HepG2 (cell line): ENCODE measurements at regions not wholly inside any gene's neighbourhood (a gene's known extent, or its start where the extent isn't known, plus 50 kb on each side); places are given as distances from the start of the nearest gene placed in this dataset.

Experiments used
- AHR ChIP-seq: IDR thresholded peaks from 2 replicates; pipeline ENCODE4 v1.6.1; 2018; ENCODE audit warnings: missing genetic modification reagents, missing compliant biosample characterization
- ELF1 ChIP-seq: sonication (generic); formaldehyde crosslinking; IDR thresholded peaks from 2 replicates; pipeline ENCODE4 v1.4.0; 2020; ENCODE audit warnings: missing genetic modification reagents
- FOXJ3 ChIP-seq: sonication (generic); formaldehyde crosslinking; IDR thresholded peaks from 2 replicates; pipeline ENCODE4 v1.4.0; 2020; ENCODE audit warnings: missing genetic modification reagents, mild to moderate bottlenecking, borderline replicate concordance
- HDAC1 ChIP-seq: sonication (generic); formaldehyde crosslinking; IDR thresholded peaks from 2 replicates; pipeline ENCODE4 v1.5.1; 2020; ENCODE audit warnings: mild to moderate bottlenecking, missing genetic modification reagents
- IKZF5 ChIP-seq: IDR thresholded peaks from 2 replicates; pipeline ENCODE4 v1.6.1; 2018; ENCODE audit warnings: missing genetic modification reagents, mild to moderate bottlenecking, missing compliant biosample characterization
- KDM2A ChIP-seq: sonication (generic); formaldehyde crosslinking; IDR thresholded peaks from 2 replicates; pipeline ENCODE4 v1.4.0; 2020; ENCODE audit warnings: low read depth, missing genetic modification reagents, borderline replicate concordance
- KLF15 ChIP-seq: sonication (generic); formaldehyde crosslinking; IDR thresholded peaks from 2 replicates; pipeline ENCODE4 v1.8.1; 2023; ENCODE audit warnings: borderline replicate concordance, mild to moderate bottlenecking, inconsistent platforms, missing genetic modification reagents, mixed read lengths
- NCOA1 ChIP-seq: sonication (generic); formaldehyde crosslinking; IDR thresholded peaks from 2 replicates; pipeline ENCODE4 v1.9.0; 2021; ENCODE audit warnings: missing genetic modification reagents
- RAD21 ChIP-seq: fragments of 450-650 bp; formaldehyde crosslinking; IDR thresholded peaks from 2 replicates; pipeline ENCODE4 v1.5.0; 2020; ENCODE audit warnings: mild to moderate bottlenecking
- RFXANK ChIP-seq: IDR thresholded peaks from 2 replicates; pipeline ENCODE4 v1.6.1; 2016
- SRSF1 ChIP-seq: fragments of 200-400 bp; formaldehyde crosslinking; optimal IDR thresholded peaks from 2 replicates; pipeline ENCODE3; 2017; ENCODE audit warnings: mild to moderate bottlenecking, low read depth, low read length, moderate library complexity
- SRSF4 ChIP-seq: fragments of 200-400 bp; formaldehyde crosslinking; IDR thresholded peaks from one replicate; pipeline ENCODE4 v1.6.1; 2018; ENCODE audit warnings: mild to moderate bottlenecking, low read depth, low read length, moderate library complexity; ENCODE audit not compliant: poor library complexity, severe bottlenecking
- TAF15 ChIP-seq: fragments of 200-400 bp; formaldehyde crosslinking; IDR thresholded peaks from one replicate; pipeline ENCODE4 v1.6.1; 2018; ENCODE audit warnings: mild to moderate bottlenecking, low read depth, low read length; ENCODE audit not compliant: poor library complexity, severe bottlenecking
- TSC22D2 ChIP-seq: sonication (generic); formaldehyde crosslinking; IDR thresholded peaks from 2 replicates; pipeline ENCODE4 v1.5.1; 2020; ENCODE audit warnings: missing genetic modification reagents, mild to moderate bottlenecking, borderline replicate concordance
- ZBTB7B ChIP-seq: sonication (generic); formaldehyde crosslinking; IDR thresholded peaks from 2 replicates; pipeline ENCODE4 v1.4.0; 2020; ENCODE audit warnings: missing genetic modification reagents
- ZNF260 ChIP-seq: sonication (generic); formaldehyde crosslinking; IDR thresholded peaks from 2 replicates; pipeline ENCODE4 v1.4.0; 2020; ENCODE audit warnings: missing genetic modification reagents, low read depth, mild to moderate bottlenecking, borderline replicate concordance
- ZNF329 ChIP-seq: sonication (generic); formaldehyde crosslinking; IDR thresholded peaks from 2 replicates; pipeline ENCODE4 v1.9.0; 2021; ENCODE audit warnings: low read depth, mild to moderate bottlenecking, missing genetic modification reagents
- ZNF354B ChIP-seq: sonication (generic); formaldehyde crosslinking; IDR thresholded peaks from 2 replicates; pipeline ENCODE4 v1.8.0; 2022; ENCODE audit warnings: mild to moderate bottlenecking, missing genetic modification reagents
- ZNF567 ChIP-seq: sonication (generic); formaldehyde crosslinking; IDR thresholded peaks from 2 replicates; pipeline ENCODE4 v1.8.1; 2023; ENCODE audit warnings: mild to moderate bottlenecking, missing genetic modification reagents, borderline replicate concordance
- ZNF768 ChIP-seq: sonication (generic); formaldehyde crosslinking; IDR thresholded peaks from 2 replicates; pipeline ENCODE4 v1.4.0; 2020; ENCODE audit warnings: missing genetic modification reagents
- TF ChIP-seq, protein P1 (sequence below): fragments of 450-650 bp; IDR thresholded peaks from 2 replicates; pipeline ENCODE4 v1.6.1; 2017
- TF ChIP-seq, protein P2 (sequence below): IDR thresholded peaks from 2 replicates; pipeline ENCODE4 v1.6.1; 2012; ENCODE audit warnings: low read length, improper control_type of control experiment
- TF ChIP-seq, protein P3 (sequence below): sonication (generic); formaldehyde crosslinking; IDR thresholded peaks from 2 replicates; pipeline ENCODE4 v1.8.1; 2023; ENCODE audit warnings: mild to moderate bottlenecking, inconsistent platforms, moderate library complexity, missing genetic modification reagents, borderline replicate concordance

DNA sequence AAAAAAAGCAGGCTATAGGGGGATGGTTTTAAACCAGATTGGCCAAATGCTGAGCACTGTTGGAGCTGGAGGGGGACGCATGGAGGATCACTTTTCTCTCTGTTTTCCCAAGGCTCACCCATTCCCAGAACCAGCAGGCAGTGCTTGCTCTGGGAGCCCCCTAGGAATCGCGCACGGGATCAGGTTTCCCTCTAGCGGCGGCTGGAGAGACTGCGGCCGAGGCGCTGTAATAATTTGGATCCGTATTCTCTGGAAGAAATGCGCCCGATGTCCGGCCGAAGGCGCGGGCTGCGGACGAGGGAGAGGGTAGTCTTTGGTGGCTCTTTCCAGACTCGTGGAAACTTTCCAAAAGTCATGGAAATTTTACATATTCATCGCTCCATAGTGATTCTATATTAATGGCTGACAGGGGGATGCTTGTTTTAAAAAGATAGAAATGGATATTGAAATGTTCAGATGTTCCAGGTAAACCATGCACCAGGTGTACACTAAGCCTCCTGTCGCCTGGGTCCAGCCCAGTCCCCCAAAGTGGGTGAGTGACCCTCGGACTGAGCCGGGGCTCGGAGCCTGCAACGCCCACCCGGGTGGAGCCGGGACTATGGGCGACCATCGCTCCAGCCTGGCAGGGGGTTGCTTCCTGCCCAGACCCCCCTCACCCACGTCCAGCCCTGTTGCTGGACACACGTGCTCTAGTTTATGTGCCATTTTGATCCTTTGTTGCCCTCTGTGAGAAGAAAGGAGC, 78.7 kb upstream of the PHACTR3 start (continued):
- TF ChIP-seq ZNF567 (CRISPR knock-in tag): no peak
- no peak for TF ChIP-seq TAF15
- 0 out of 2 replicates have a peak, but pooled peaks have one; percentile 26 for TF ChIP-seq ZNF329 (CRISPR knock-in tag)
- TF ChIP-seq KLF15 (CRISPR knock-in tag): no peak
- TF ChIP-seq SRSF4: no peak
- TF ChIP-seq, protein P1, sequence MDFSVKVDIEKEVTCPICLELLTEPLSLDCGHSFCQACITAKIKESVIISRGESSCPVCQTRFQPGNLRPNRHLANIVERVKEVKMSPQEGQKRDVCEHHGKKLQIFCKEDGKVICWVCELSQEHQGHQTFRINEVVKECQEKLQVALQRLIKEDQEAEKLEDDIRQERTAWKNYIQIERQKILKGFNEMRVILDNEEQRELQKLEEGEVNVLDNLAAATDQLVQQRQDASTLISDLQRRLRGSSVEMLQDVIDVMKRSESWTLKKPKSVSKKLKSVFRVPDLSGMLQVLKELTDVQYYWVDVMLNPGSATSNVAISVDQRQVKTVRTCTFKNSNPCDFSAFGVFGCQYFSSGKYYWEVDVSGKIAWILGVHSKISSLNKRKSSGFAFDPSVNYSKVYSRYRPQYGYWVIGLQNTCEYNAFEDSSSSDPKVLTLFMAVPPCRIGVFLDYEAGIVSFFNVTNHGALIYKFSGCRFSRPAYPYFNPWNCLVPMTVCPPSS: no peak
- no peak for TF ChIP-seq RFXANK (CRISPR knock-in tag)
- TF ChIP-seq KDM2A (CRISPR knock-in tag): peak; percentile 79; the same call in 1 of the 2 replicates
- TF ChIP-seq ELF1: no peak
- TF ChIP-seq AHR (CRISPR knock-in tag): no peak
- TF ChIP-seq IKZF5 (CRISPR knock-in tag): no peak
- no peak for TF ChIP-seq NCOA1 (CRISPR knock-in tag)
- no peak for TF ChIP-seq ZNF260 (CRISPR knock-in tag)
- TF ChIP-seq RAD21 (CRISPR knock-in tag): peak; percentile 67
- TF ChIP-seq ZNF768 (CRISPR knock-in tag): 0 out of 2 replicates have a peak, but pooled peaks have one; percentile 11
- no peak for TF ChIP-seq FOXJ3 (CRISPR knock-in tag)
- no peak for TF ChIP-seq ZNF354B
- no peak for TF ChIP-seq SRSF1
- peak; percentile 59; the same call in 1 of the 2 replicates for TF ChIP-seq ZBTB7B (CRISPR knock-in tag)
- TF ChIP-seq, protein P2, sequence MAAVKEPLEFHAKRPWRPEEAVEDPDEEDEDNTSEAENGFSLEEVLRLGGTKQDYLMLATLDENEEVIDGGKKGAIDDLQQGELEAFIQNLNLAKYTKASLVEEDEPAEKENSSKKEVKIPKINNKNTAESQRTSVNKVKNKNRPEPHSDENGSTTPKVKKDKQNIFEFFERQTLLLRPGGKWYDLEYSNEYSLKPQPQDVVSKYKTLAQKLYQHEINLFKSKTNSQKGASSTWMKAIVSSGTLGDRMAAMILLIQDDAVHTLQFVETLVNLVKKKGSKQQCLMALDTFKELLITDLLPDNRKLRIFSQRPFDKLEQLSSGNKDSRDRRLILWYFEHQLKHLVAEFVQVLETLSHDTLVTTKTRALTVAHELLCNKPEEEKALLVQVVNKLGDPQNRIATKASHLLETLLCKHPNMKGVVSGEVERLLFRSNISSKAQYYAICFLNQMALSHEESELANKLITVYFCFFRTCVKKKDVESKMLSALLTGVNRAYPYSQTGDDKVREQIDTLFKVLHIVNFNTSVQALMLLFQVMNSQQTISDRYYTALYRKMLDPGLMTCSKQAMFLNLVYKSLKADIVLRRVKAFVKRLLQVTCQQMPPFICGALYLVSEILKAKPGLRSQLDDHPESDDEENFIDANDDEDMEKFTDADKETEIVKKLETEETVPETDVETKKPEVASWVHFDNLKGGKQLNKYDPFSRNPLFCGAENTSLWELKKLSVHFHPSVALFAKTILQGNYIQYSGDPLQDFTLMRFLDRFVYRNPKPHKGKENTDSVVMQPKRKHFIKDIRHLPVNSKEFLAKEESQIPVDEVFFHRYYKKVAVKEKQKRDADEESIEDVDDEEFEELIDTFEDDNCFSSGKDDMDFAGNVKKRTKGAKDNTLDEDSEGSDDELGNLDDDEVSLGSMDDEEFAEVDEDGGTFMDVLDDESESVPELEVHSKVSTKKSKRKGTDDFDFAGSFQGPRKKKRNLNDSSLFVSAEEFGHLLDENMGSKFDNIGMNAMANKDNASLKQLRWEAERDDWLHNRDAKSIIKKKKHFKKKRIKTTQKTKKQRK: no peak
- TF ChIP-seq, protein P3, sequence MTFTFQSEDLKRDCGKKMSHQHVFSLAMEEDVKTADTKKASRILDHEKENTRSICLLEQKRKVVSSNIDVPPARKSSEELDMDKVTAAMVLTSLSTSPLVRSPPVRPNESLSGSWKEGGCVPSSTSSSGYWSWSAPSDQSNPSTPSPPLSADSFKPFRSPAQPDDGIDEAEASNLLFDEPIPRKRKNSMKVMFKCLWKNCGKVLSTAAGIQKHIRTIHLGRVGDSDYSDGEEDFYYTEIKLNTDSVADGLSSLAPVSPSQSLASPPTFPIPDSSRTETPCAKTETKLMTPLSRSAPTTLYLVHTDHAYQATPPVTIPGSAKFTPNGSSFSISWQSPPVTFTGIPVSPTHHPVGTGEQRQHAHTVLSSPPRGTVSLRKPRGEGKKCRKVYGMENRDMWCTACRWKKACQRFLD: no peak
- no peak for TF ChIP-seq TSC22D2 (CRISPR knock-in tag)
- no peak for TF ChIP-seq HDAC1 (CRISPR knock-in tag)
